GM04504 (cell line): ENCODE measurements at regions not wholly inside any gene's neighbourhood (a gene's known extent, or its start where the extent isn't known, plus 50 kb on each side); places are given as distances from the start of the nearest gene placed in this dataset.

Experiments used
- DNase-seq: peaks from one replicate; pipeline ENCODE4 v3.0.0-alpha.2; 2012; ENCODE audit warnings: low read depth

- no peak for DNase-seq
Observed at GRCh38 chr4:171636606-171637005, 176.6 kb upstream of the GALNTL6 start.

GRCh38 chr4:171629737-171630136 lies 183.5 kb upstream of the GALNTL6 start:
- DNase-seq, result no peak

GRCh38 chr4:171629182-171629581 lies 184.0 kb upstream of the GALNTL6 start:
- no peak for DNase-seq

- no peak for DNase-seq
Observed at GRCh38 chr4:171626554-171626953, 186.7 kb upstream of the GALNTL6 start.

- no peak for DNase-seq
Observed at GRCh38 chr4:171622729-171623128, 190.5 kb upstream of the GALNTL6 start.

- DNase-seq, result no peak
Observed at GRCh38 chr4:171621646-171622045, 191.6 kb upstream of the GALNTL6 start.

- no peak for DNase-seq
Observed at GRCh38 chr4:171612907-171613306, 200.3 kb upstream of the GALNTL6 start.

- no peak for DNase-seq
Observed at GRCh38 chr4:171602638-171603355, 210.4 kb upstream of the GALNTL6 start.

GRCh38 chr4:171601091-171601490 lies 212.1 kb upstream of the GALNTL6 start:
- DNase-seq, result no peak

- DNase-seq, result no peak
Observed at GRCh38 chr4:171599628-171600027, 213.6 kb upstream of the GALNTL6 start.

GRCh38 chr4:171594293-171594692 lies 218.9 kb upstream of the GALNTL6 start:
- no peak for DNase-seq

- DNase-seq, result no peak
Observed at GRCh38 chr4:171590716-171591115, 222.5 kb upstream of the GALNTL6 start.

- DNase-seq, result no peak
Observed at GRCh38 chr4:171588764-171589163, 224.4 kb upstream of the GALNTL6 start.

- no peak for DNase-seq
Observed at GRCh38 chr4:171588051-171588545, 225.1 kb upstream of the GALNTL6 start.

- DNase-seq, result no peak
Observed at GRCh38 chr4:171583790-171584189, 229.4 kb upstream of the GALNTL6 start.

- DNase-seq, result no peak
Observed at GRCh38 chr4:171582961-171583581, 230.1 kb upstream of the GALNTL6 start.

- no peak for DNase-seq
Observed at GRCh38 chr4:171573181-171573580, 240.0 kb upstream of the GALNTL6 start.

- no peak for DNase-seq
Observed at GRCh38 chr4:171565130-171565788, 247.9 kb upstream of the GALNTL6 start.

- DNase-seq, result no peak
Observed at GRCh38 chr4:171561419-171561818, 251.8 kb upstream of the GALNTL6 start.

GRCh38 chr4:171553961-171554360 lies 259.2 kb upstream of the GALNTL6 start:
- no peak for DNase-seq

GRCh38 chr4:171542640-171543039 lies 270.6 kb upstream of the GALNTL6 start:
- no peak for DNase-seq

- no peak for DNase-seq
Observed at GRCh38 chr4:171538601-171539100, 274.6 kb upstream of the GALNTL6 start.

GRCh38 chr4:171534391-171534790 lies 278.8 kb upstream of the GALNTL6 start:
- DNase-seq, result no peak
